HepG2 (cell line): ENCODE measurements at regions not wholly inside any gene's neighbourhood (a gene's known extent, or its start where the extent isn't known, plus 50 kb on each side); places are given as distances from the start of the nearest gene placed in this dataset.

ENCODE experiments used
- ATAC-seq: fragments of 200-7000 bp; cut with Tn5 transposase; 3 replicates; pipeline ENCODE4 v1.9.1; 2020; ENCODE audit warnings: mild to moderate bottlenecking, moderate library complexity
- BruUV-seq: library from RNA; stranded (reverse); fragments of 400-500 nt; replicated peaks from 2 replicates; lab custom pipeline; 2021; lab: Mats Ljungman, UMichigan
- CTCF ChIA-PET: fragments of 300-600 bp; formaldehyde crosslinking; extraction: SDS; loops from one replicate; lab custom pipeline; 2021; ENCODE audit warnings: low total read pairs, inconsistent platforms, low intra/inter-chr PET ratio; lab: Yijun Ruan, JAX
- POLR2A ChIA-PET: fragments of 350-600 bp; sonication (Branson Sonifier 250); formaldehyde crosslinking; loops from one replicate; lab custom pipeline; 2020; ENCODE audit warnings: antibody characterized with exemption, inconsistent platforms; lab: Yijun Ruan, JAX
- DNase-seq: peaks from one replicate; pipeline ENCODE4 v3.0.0-alpha.2; 2015; ENCODE audit warnings: low spot score
- FAIRE-seq: peaks from 3 replicates; lab custom pipeline; 2011; peaks lifted over from hg19 to GRCh38; lab: Jason Lieb, UNC
- H2AFZ ChIP-seq: one replicate; pipeline ENCODE4 v1.6.1; 2011; ENCODE audit warnings: low read length, inconsistent platforms
- H3K27ac ChIP-seq: fragments of 300-600 bp; 3 replicates; pipeline ENCODE4 v1.8.0; 2011; ENCODE audit warnings: mixed run types, mild to moderate bottlenecking, mixed read lengths, low read length, inconsistent platforms; ENCODE audit not compliant: insufficient read depth; ENCODE audit errors: extremely low read length
- H3K27me3 ChIP-seq, 2 experiments: fragments of 200-600 bp in 1 of 2; 2 replicates in 1 of 2; 3 replicates in 1 of 2; pipeline versions ENCODE4 v1.6.0 to v1.8.0; 2011; ENCODE audit warnings: low read length in 2 of 2, mild to moderate bottlenecking in 2 of 2, moderate library complexity in 2 of 2, inconsistent platforms in 1 of 2; ENCODE audit not compliant: insufficient read depth in 2 of 2, control insufficient read depth in 1 of 2
- H3K36me3 ChIP-seq, 2 experiments: fragments of 200-600 bp in 1 of 2; replicated peaks in 1 of 2; 2 replicates in 1 of 2; 3 replicates in 1 of 2; pipeline versions ENCODE4 v1.5.1 to v1.8.0; 2011; ENCODE audit warnings: low read length in 2 of 2, inconsistent platforms in 1 of 2; ENCODE audit not compliant: insufficient read depth in 2 of 2, control insufficient read depth in 1 of 2
- H3K4me1 ChIP-seq: 2 replicates; pipeline ENCODE4 v1.5.1; 2012; ENCODE audit warnings: low read length, inconsistent platforms; ENCODE audit not compliant: insufficient read depth
- H3K4me2 ChIP-seq: 2 replicates; pipeline ENCODE4 v1.6.0; 2011; ENCODE audit warnings: low read depth, low read length, inconsistent platforms
- H3K4me3 ChIP-seq, 3 experiments: fragments of 200-600 bp in 1 of 3; sonication (generic), shearing (Covaris generic) in 1 of 3; replicated peaks in 1 of 3; 2 replicates each; pipeline ENCODE4 v1.5.1; 2011 to 2016; ENCODE audit warnings: low read length in 3 of 3, inconsistent platforms in 2 of 3, low read depth in 2 of 3, mild to moderate bottlenecking in 2 of 3, control low read depth in 1 of 3, mixed read lengths in 1 of 3; ENCODE audit not compliant: insufficient read depth in 1 of 3
- H3K79me2 ChIP-seq: one replicate; pipeline ENCODE4 v1.6.1; 2011; ENCODE audit warnings: low read length, inconsistent platforms; ENCODE audit not compliant: insufficient read depth
- H3K9ac ChIP-seq: 2 replicates; pipeline ENCODE4 v1.6.0; 2011; ENCODE audit warnings: mild to moderate bottlenecking, low read depth, low read length, inconsistent platforms; ENCODE audit not compliant: insufficient read depth
- H3K9me3 ChIP-seq: 2 replicates; pipeline ENCODE4 v1.5.1; 2012; ENCODE audit warnings: mild to moderate bottlenecking, low read length
- H4K20me1 ChIP-seq: 2 replicates; pipeline ENCODE4 v1.6.0; 2011; ENCODE audit warnings: inconsistent platforms, mild to moderate bottlenecking, low read length, moderate library complexity; ENCODE audit not compliant: insufficient read depth
- AHDC1 ChIP-seq: sonication (generic); formaldehyde crosslinking; IDR thresholded peaks from 2 replicates; pipeline ENCODE4 v1.5.1; 2020; ENCODE audit warnings: mild to moderate bottlenecking, missing genetic modification reagents, borderline replicate concordance
- DBP ChIP-seq: sonication (generic); formaldehyde crosslinking; IDR thresholded peaks from 2 replicates; pipeline ENCODE4 v1.4.0; 2020; ENCODE audit warnings: missing genetic modification reagents; ENCODE audit errors: not compliant biosample characterization
- KDM2A ChIP-seq: sonication (generic); formaldehyde crosslinking; IDR thresholded peaks from 2 replicates; pipeline ENCODE4 v1.4.0; 2020; ENCODE audit warnings: low read depth, missing genetic modification reagents, borderline replicate concordance
- KDM5A ChIP-seq: fragments of 200-600 bp; sonication (generic); IDR thresholded peaks from 2 replicates; pipeline ENCODE4 v1.7.0; 2018; ENCODE audit warnings: antibody characterized with exemption, mild to moderate bottlenecking, low read length, borderline replicate concordance
- SIX1 ChIP-seq: sonication (generic); formaldehyde crosslinking; IDR thresholded peaks from 2 replicates; pipeline ENCODE4 v1.4.0; 2020; ENCODE audit warnings: missing genetic modification reagents, borderline replicate concordance
- TIGD3 ChIP-seq: sonication (generic); formaldehyde crosslinking; IDR thresholded peaks from 2 replicates; pipeline ENCODE4 v1.5.1; 2020; ENCODE audit warnings: mild to moderate bottlenecking, missing genetic modification reagents, borderline replicate concordance
- U2AF2 ChIP-seq: fragments of 200-400 bp; formaldehyde crosslinking; IDR thresholded peaks from 2 replicates; pipeline ENCODE4 v1.6.1; 2017; ENCODE audit warnings: low read depth, mild to moderate bottlenecking, low read length
- ZNF20 ChIP-seq: sonication (generic); formaldehyde crosslinking; IDR thresholded peaks from 2 replicates; pipeline ENCODE4 v1.4.0; 2020; ENCODE audit warnings: mild to moderate bottlenecking, moderate library complexity, missing genetic modification reagents
- ZNF547 ChIP-seq: sonication (generic); formaldehyde crosslinking; IDR thresholded peaks from 2 replicates; pipeline ENCODE4 v1.5.1; 2020; ENCODE audit warnings: mild to moderate bottlenecking, missing genetic modification reagents
- WGBS: methylation state at CpG from one replicate; pipeline ENCODE4 v1.1.6; 2017; ENCODE audit warnings: low lambda C conversion rate; 5-methylcytosine and 5-hydroxymethylcytosine counted together
- in situ Hi-C: cut with HindIII; loops from 2 replicates; pipeline ENCODE4 v1.10.0; 2017; ENCODE audit warnings: low pct_unique_long_range_greater_than_20kb; ENCODE audit not compliant: extremely low pct_ligation_motif_present
- intact Hi-C: fragments of 100-400 bp; cut with micrococcal nuclease; formaldehyde crosslinking; loops from one replicate; pipeline ENCODE4 v1.10.0; 2022; ENCODE audit not compliant: unreplicated experiment

- Histone ChIP-seq H3K36me3 (no peaks in the 10 kb centered on the region), H4K20me1 (no peaks in the 10 kb centered on the region), H3K27ac (no peak overlapping the region), H3K9me3 (no peaks in the 10 kb centered on the region), H3K4me3 (no peak overlapping the region), H3K4me1 (no peaks in the 10 kb centered on the region), H3K79me2 (no peaks in the 10 kb centered on the region), H3K4me2 (no peak overlapping the region), H3K27me3 (no peaks in the 10 kb centered on the region; a peak in 1 of 5 replicates), H2AFZ (no peak overlapping the region), H3K9ac (no peak overlapping the region)
- BruUV-seq, result no TSS peak
- CTCF ChIA-PET, result no interaction called here
- no peak for DNase-seq
- in situ Hi-C loops, result loop anchor here (10.0 to 25.0 kb wide), 3 partner anchors 164 to 1286 kb away; partner anchors contain the start of gene EPHB1
- TF ChIP-seq ZNF20 (CRISPR knock-in tag), result no peak
- no peak for TF ChIP-seq TIGD3 (CRISPR knock-in tag)
- POLR2A ChIA-PET, result no interaction called here
- intact Hi-C loops, result loop anchor here (5.0 kb wide), 1 partner anchor 1296 kb away; no protein-coding TSS in a partner anchor
- no peak for FAIRE-seq
- ATAC-seq, result no peak
- WGBS, result 2% methylated on average over 2 of the region's 3 CpGs
These were observed 66.8 kb upstream of the PPP2R3A start for GRCh38 chr3:135898774-135899173.

GRCh38 chr3:135905058-135905724 is 60.3 kb upstream of the PPP2R3A start:
- DNase-seq, result no peak
- in situ Hi-C loops, result no loop called here
- TF ChIP-seq KDM2A (CRISPR knock-in tag) (no peak), DBP (CRISPR knock-in tag) (no peak), ZNF547 (CRISPR knock-in tag) (no peak), KDM5A (no peak), AHDC1 (no peak), U2AF2 (no peak), SIX1 (no peak)

More at GRCh38 chr3:135905058-135905724, 60.3 kb upstream of the PPP2R3A start:
- Histone ChIP-seq H3K36me3 (no peaks in the 10 kb centered on the region), H3K9ac (no peak overlapping the region), H4K20me1 (no peaks in the 10 kb centered on the region), H3K4me1 (no peaks in the 10 kb centered on the region), H3K4me2 (no peak overlapping the region), H3K4me3 (no peak overlapping the region), H3K9me3 (no peaks in the 10 kb centered on the region), H3K79me2 (no peaks in the 10 kb centered on the region), H3K27me3 (peaks cover 0 to 4% of the 10 kb centered on the region in 2 experiments; a peak in 1 of 5 replicates), H2AFZ (no peak overlapping the region), H3K27ac (no peak overlapping the region)
- intact Hi-C loops, result no loop called here
- ATAC-seq (no peak), FAIRE-seq (no peak)
- ChIA-PET CTCF (no interaction called here), POLR2A (no interaction called here)
- no TSS peak for BruUV-seq
- 5% methylated on average over 5 of the region's 5 CpGs for WGBS
